ENCODE measurements at regions not wholly inside any gene's neighbourhood (a gene's known extent, or its start where the extent isn't known, plus 50 kb on each side); places are given as distances from the start of the nearest gene placed in this dataset.

- no CpG with 5 or more reads among the region's 1 CpG for WGBS (ENCODE audit: insufficient coverage, insufficient read length)
- no peaks in the 10 kb centered on the region for H3K9me3 ChIP-seq (ENCODE audit: control insufficient read depth, insufficient read depth, low read length)
- no peaks in the 10 kb centered on the region for H3K36me3 ChIP-seq (ENCODE audit: control insufficient read depth, insufficient read depth, low read length)
- H3K27ac ChIP-seq (ENCODE audit: low read length), result no peak overlapping the region
- H3K27me3 ChIP-seq (ENCODE audit: control insufficient read depth, insufficient read depth, low read length), result no peaks in the 10 kb centered on the region
- no peaks in the 10 kb centered on the region for H3K4me1 ChIP-seq (ENCODE audit: control insufficient read depth, insufficient read depth, low read length)
- H3K4me3 ChIP-seq (ENCODE audit: low read length), result no peak overlapping the region
- no peak for DNase-seq (ENCODE audit: low read depth, low spot score)
Measured at GRCh38 chrX:46260499-46260898, 284.7 kb downstream of the ZNF674 start.

GRCh38 chrX:46258356-46258755 lies 286.9 kb downstream of the ZNF674 start:
- Histone ChIP-seq H3K27me3 (ENCODE audit: control insufficient read depth, insufficient read depth, low read length) (no peaks in the 10 kb centered on the region), H3K27ac (ENCODE audit: low read length) (no peak overlapping the region), H3K36me3 (ENCODE audit: control insufficient read depth, insufficient read depth, low read length) (no peaks in the 10 kb centered on the region), H3K4me1 (ENCODE audit: control insufficient read depth, insufficient read depth, low read length) (no peaks in the 10 kb centered on the region), H3K9me3 (ENCODE audit: control insufficient read depth, insufficient read depth, low read length) (no peaks in the 10 kb centered on the region), H3K4me3 (ENCODE audit: low read length) (no peak overlapping the region)
- no peak for DNase-seq (ENCODE audit: low read depth, low spot score)
- no CpG with 5 or more reads among the region's 1 CpG for WGBS (ENCODE audit: insufficient coverage, insufficient read length)

DNA sequence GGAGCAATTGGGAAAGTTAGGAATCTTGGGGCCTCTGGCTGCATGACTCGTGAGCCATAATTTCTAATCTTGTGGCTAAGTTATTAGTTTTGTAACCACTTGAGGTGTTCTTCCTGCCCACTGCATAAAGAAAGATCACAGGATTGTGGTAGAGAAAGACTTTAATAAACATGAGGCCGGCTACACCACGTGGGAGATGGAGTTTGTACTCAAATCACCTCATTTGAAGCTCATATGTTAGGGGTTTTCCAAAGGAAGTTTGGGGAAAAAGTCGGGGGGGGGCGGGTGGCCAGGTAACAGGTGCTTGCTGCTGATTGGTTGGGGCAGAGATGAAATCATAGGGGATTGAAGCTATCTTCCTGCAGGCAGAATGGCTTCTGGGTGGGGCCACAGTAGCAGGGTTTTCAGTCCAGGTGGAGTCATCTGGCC lies 287.8 kb downstream of the ZNF674 start:
- Histone ChIP-seq H3K4me1 (ENCODE audit: control insufficient read depth, insufficient read depth, low read length) (no peaks in the 10 kb centered on the region), H3K27ac (ENCODE audit: low read length) (no peak overlapping the region), H3K27me3 (ENCODE audit: control insufficient read depth, insufficient read depth, low read length) (no peaks in the 10 kb centered on the region), H3K9me3 (ENCODE audit: control insufficient read depth, insufficient read depth, low read length) (no peaks in the 10 kb centered on the region), H3K4me3 (ENCODE audit: low read length) (no peak overlapping the region), H3K36me3 (ENCODE audit: control insufficient read depth, insufficient read depth, low read length) (no peaks in the 10 kb centered on the region)
- WGBS (ENCODE audit: insufficient coverage, insufficient read length), result no CpG with 5 or more reads among the region's 5 CpGs
- DNase-seq (ENCODE audit: low read depth, low spot score), result no peak

DNA sequence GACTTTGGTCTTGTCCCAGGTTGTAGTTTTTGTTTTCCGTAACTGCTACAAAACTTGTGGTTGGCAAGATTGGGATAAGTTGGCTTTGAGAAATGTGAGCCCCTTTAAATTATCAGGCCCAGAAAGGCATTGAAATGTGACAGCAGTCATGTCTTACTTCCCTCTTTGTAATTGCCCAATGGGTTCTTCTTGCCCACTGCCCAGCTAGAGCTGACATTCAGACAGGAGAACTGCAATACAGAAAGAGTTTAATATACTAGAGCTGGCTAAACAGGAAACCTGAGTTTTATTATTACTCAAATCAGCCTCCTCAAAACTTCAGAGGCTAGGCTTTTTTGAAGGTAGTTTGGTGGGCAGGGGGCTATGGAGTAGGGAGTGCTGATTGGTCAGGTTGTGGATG lies 288.3 kb downstream of the ZNF674 start:
- H3K36me3 ChIP-seq (ENCODE audit: control insufficient read depth, insufficient read depth, low read length), result no peaks in the 10 kb centered on the region
- no CpG with 5 or more reads among the region's 1 CpG for WGBS (ENCODE audit: insufficient coverage, insufficient read length)
- H3K4me1 ChIP-seq (ENCODE audit: control insufficient read depth, insufficient read depth, low read length), result no peaks in the 10 kb centered on the region
- no peaks in the 10 kb centered on the region for H3K27me3 ChIP-seq (ENCODE audit: control insufficient read depth, insufficient read depth, low read length)
- no peaks in the 10 kb centered on the region for H3K9me3 ChIP-seq (ENCODE audit: control insufficient read depth, insufficient read depth, low read length)
- H3K27ac ChIP-seq (ENCODE audit: low read length), result no peak overlapping the region
- DNase-seq (ENCODE audit: low read depth, low spot score), result no peak
- H3K4me3 ChIP-seq (ENCODE audit: low read length), result no peak overlapping the region

GRCh38 chrX:46255046-46255445 lies 290.2 kb downstream of the ZNF674 start:
- no peak for DNase-seq (ENCODE audit: low read depth, low spot score)
- no peaks in the 10 kb centered on the region for H3K4me1 ChIP-seq (ENCODE audit: control insufficient read depth, insufficient read depth, low read length)
- no CpG with 5 or more reads among the region's 1 CpG for WGBS (ENCODE audit: insufficient coverage, insufficient read length)

DNA sequence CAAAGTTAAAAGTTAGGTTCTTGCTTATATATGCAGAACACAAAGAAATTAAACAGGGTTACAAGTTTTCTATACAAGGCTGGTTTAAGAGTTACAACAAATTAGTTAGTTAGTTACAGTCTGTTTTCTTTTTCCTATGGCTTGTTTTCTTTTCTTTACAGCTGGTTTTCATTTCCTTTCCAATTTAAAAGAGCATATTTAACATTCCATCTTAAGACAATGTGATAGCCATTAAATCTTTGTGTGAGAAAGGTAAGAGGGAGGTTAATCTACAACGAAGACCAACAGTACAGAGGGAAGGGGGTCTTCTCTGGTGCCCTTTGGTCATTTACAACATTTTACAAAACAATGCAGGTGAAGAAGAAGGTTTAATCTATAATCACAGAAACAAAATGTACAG lies 290.6 kb downstream of the ZNF674 start:
- H3K4me1 ChIP-seq (ENCODE audit: control insufficient read depth, insufficient read depth, low read length), result no peaks in the 10 kb centered on the region
- H3K27ac ChIP-seq (ENCODE audit: low read length), result no peak overlapping the region
- H3K9me3 ChIP-seq (ENCODE audit: control insufficient read depth, insufficient read depth, low read length), result no peaks in the 10 kb centered on the region
- no peaks in the 10 kb centered on the region for H3K27me3 ChIP-seq (ENCODE audit: control insufficient read depth, insufficient read depth, low read length)
- no peak for DNase-seq (ENCODE audit: low read depth, low spot score)
- H3K4me3 ChIP-seq (ENCODE audit: low read length), result no peak overlapping the region
- no peaks in the 10 kb centered on the region for H3K36me3 ChIP-seq (ENCODE audit: control insufficient read depth, insufficient read depth, low read length)
- WGBS (ENCODE audit: insufficient coverage, insufficient read length), result no CpG with 5 or more reads among the region's 1 CpG

More at GRCh38 chrX:46255046-46255445, 290.2 kb downstream of the ZNF674 start:
- Histone ChIP-seq H3K27me3 (ENCODE audit: control insufficient read depth, insufficient read depth, low read length) (no peaks in the 10 kb centered on the region), H3K27ac (ENCODE audit: low read length) (no peak overlapping the region), H3K9me3 (ENCODE audit: control insufficient read depth, insufficient read depth, low read length) (no peaks in the 10 kb centered on the region), H3K4me3 (ENCODE audit: low read length) (no peak overlapping the region), H3K36me3 (ENCODE audit: control insufficient read depth, insufficient read depth, low read length) (no peaks in the 10 kb centered on the region)

GRCh38 chrX:46251755-46252154 lies 293.5 kb downstream of the ZNF674 start:
- no CpG with 5 or more reads among the region's 3 CpGs for WGBS (ENCODE audit: insufficient coverage, insufficient read length)
- no peak overlapping the region for H3K4me3 ChIP-seq (ENCODE audit: low read length)
- no peaks in the 10 kb centered on the region; the same call in 1 of the 2 replicates for H3K4me1 ChIP-seq (ENCODE audit: control insufficient read depth, insufficient read depth, low read length)
- no peak for DNase-seq (ENCODE audit: low read depth, low spot score)
- H3K9me3 ChIP-seq (ENCODE audit: control insufficient read depth, insufficient read depth, low read length), result no peaks in the 10 kb centered on the region
- no peaks in the 10 kb centered on the region for H3K27me3 ChIP-seq (ENCODE audit: control insufficient read depth, insufficient read depth, low read length)
- no peak overlapping the region for H3K27ac ChIP-seq (ENCODE audit: low read length)
- H3K36me3 ChIP-seq (ENCODE audit: control insufficient read depth, insufficient read depth, low read length), result no peaks in the 10 kb centered on the region

GRCh38 chrX:46250151-46250550 lies 295.1 kb downstream of the ZNF674 start:
- Histone ChIP-seq H3K36me3 (ENCODE audit: control insufficient read depth, insufficient read depth, low read length) (no peaks in the 10 kb centered on the region), H3K4me3 (ENCODE audit: low read length) (no peak overlapping the region), H3K4me1 (ENCODE audit: control insufficient read depth, insufficient read depth, low read length) (no peaks in the 10 kb centered on the region; the same call in 1 of the 2 replicates), H3K27me3 (ENCODE audit: control insufficient read depth, insufficient read depth, low read length) (no peaks in the 10 kb centered on the region), H3K9me3 (ENCODE audit: control insufficient read depth, insufficient read depth, low read length) (no peaks in the 10 kb centered on the region), H3K27ac (ENCODE audit: low read length) (no peak overlapping the region)
- DNase-seq (ENCODE audit: low read depth, low spot score), result no peak
- no CpG with 5 or more reads among the region's 2 CpGs for WGBS (ENCODE audit: insufficient coverage, insufficient read length)

DNA sequence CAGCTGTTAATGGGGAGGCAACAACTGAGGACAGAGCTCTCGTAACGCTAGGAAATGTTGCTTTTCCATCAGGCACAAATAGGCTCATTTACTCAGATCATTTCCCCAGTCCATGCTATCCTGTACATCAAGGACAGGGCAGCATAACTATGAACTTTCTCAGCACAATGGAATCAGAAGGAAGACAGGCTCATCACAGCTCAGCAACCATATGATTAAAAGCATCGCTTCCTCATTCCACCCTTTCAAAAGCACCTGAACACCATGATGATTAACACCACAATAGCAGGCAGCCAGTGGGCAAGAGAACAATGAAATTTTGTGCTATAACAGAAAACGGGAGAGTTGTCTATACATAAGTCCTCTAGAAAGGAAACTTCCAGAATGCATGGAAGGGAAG lies 297.8 kb downstream of the ZNF674 start:
- Histone ChIP-seq H3K4me3 (ENCODE audit: low read length) (no peak overlapping the region), H3K27ac (ENCODE audit: low read length) (no peak overlapping the region), H3K27me3 (ENCODE audit: control insufficient read depth, insufficient read depth, low read length) (no peaks in the 10 kb centered on the region), H3K36me3 (ENCODE audit: control insufficient read depth, insufficient read depth, low read length) (no peaks in the 10 kb centered on the region), H3K9me3 (ENCODE audit: control insufficient read depth, insufficient read depth, low read length) (no peaks in the 10 kb centered on the region), H3K4me1 (ENCODE audit: control insufficient read depth, insufficient read depth, low read length) (no peaks in the 10 kb centered on the region; the same call in 1 of the 2 replicates)
- no CpG with 5 or more reads among the region's 4 CpGs for WGBS (ENCODE audit: insufficient coverage, insufficient read length)
- DNase-seq (ENCODE audit: low read depth, low spot score), result no peak

DNA sequence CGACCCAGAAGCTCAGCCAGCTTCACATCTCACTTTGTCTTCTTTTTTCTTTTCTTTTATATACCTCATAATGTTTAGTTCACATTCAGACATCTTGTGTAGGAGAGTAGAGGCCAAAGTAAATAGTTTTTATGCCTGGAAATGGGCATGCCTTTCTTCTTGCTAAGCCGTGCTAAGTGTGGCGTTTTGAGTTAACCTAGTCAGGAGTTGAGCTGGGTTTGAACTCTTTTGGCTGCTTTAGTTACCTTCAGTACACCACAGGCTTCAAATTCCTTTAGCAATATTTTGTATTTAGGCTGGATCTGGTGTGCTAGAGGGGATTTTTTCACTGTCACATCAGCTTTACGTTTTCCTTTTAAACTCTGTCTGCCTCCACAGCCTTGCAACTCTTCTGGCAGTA lies 300.8 kb downstream of the ZNF674 start:
- Histone ChIP-seq H3K36me3 (ENCODE audit: control insufficient read depth, insufficient read depth, low read length) (no peaks in the 10 kb centered on the region), H3K4me3 (ENCODE audit: low read length) (no peak overlapping the region), H3K27me3 (ENCODE audit: control insufficient read depth, insufficient read depth, low read length) (no peaks in the 10 kb centered on the region), H3K4me1 (ENCODE audit: control insufficient read depth, insufficient read depth, low read length) (no peaks in the 10 kb centered on the region; the same call in 1 of the 2 replicates), H3K9me3 (ENCODE audit: control insufficient read depth, insufficient read depth, low read length) (no peaks in the 10 kb centered on the region), H3K27ac (ENCODE audit: low read length) (no peak overlapping the region)
- DNase-seq (ENCODE audit: low read depth, low spot score), result no peak
- WGBS (ENCODE audit: insufficient coverage, insufficient read length), result no CpG with 5 or more reads among the region's 4 CpGs

DNA sequence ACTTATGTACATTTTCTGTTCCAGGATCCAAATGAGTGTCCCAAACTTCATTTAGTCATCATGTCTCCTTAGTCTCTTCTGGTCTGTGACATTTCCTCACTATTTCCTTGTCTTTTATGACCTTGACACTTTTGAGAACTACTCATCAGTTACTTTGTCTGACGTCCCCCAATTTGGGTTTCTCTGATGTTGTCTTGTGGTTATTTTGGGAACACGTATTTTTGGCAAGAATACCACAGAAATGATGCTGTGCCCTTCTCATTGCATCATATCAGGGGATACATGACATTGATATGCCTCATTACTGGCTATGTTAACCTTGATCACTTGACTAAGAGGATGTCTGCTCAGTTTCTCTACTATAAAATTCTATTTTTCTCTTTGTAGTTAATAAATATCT lies 308.8 kb downstream of the ZNF674 start:
- no CpG with 5 or more reads among the region's 2 CpGs for WGBS (ENCODE audit: insufficient coverage, insufficient read length)
- H3K4me3 ChIP-seq (ENCODE audit: low read length), result no peak overlapping the region
- no peak for DNase-seq (ENCODE audit: low read depth, low spot score)
- no peak overlapping the region for H3K27ac ChIP-seq (ENCODE audit: low read length)
- H3K4me1 ChIP-seq (ENCODE audit: control insufficient read depth, insufficient read depth, low read length), result no peaks in the 10 kb centered on the region
- no peaks in the 10 kb centered on the region for H3K36me3 ChIP-seq (ENCODE audit: control insufficient read depth, insufficient read depth, low read length)
- H3K9me3 ChIP-seq (ENCODE audit: control insufficient read depth, insufficient read depth, low read length), result no peaks in the 10 kb centered on the region
- H3K27me3 ChIP-seq (ENCODE audit: control insufficient read depth, insufficient read depth, low read length), result no peaks in the 10 kb centered on the region
